K562 (cell line): ENCODE measurements at regions not wholly inside any gene's neighbourhood (a gene's known extent, or its start where the extent isn't known, plus 50 kb on each side); places are given as distances from the start of the nearest gene placed in this dataset.
A peak's percentile ranks its signal among the peaks of the same experiment; 100 is the strongest.

ENCODE experiments used
- ATAC-seq: fragments of 200-7000 bp; cut with Tn5 transposase; 3 replicates; pipeline ENCODE4 v1.9.1; 2020; ENCODE audit warnings: moderate library complexity
- BruUV-seq: library from RNA; stranded (reverse); fragments of 400-500 nt; replicated peaks from 2 replicates; lab custom pipeline; 2021; lab: Mats Ljungman, UMichigan
- CTCF ChIA-PET: fragments of 300-600 bp; formaldehyde crosslinking; extraction: SDS; loops from one replicate; lab custom pipeline; 2021; ENCODE audit warnings: low intra/inter-chr PET ratio; lab: Yijun Ruan, JAX
- POLR2A ChIA-PET: fragments of 300-600, 350-650 bp; sonication (Branson Sonifier 250); formaldehyde crosslinking; extraction: SDS; loops from one replicate; lab custom pipeline; 2021; ENCODE audit warnings: antibody characterized with exemption, inconsistent platforms; lab: Yijun Ruan, JAX
- DNase-seq, 4 experiments: peaks; one replicate each; pipeline versions ENCODE4 v3.0.0 to v3.0.0-alpha.2; 2011 to 2018; ENCODE audit warnings: low spot score in 3 of 4, mixed read lengths in 3 of 4; ENCODE audit errors: extremely low read depth in 1 of 4
- FAIRE-seq: peaks from 2 replicates; lab custom pipeline; 2011; peaks lifted over from hg19 to GRCh38; lab: Jason Lieb, UNC
- H2AFZ ChIP-seq: 2 replicates; pipeline ENCODE4 v1.6.0; 2011; ENCODE audit warnings: low read depth, low read length, control low read depth, inconsistent platforms
- H3K27ac ChIP-seq: fragments of 200-600 bp; 3 replicates; pipeline ENCODE4 v1.8.0; 2011; ENCODE audit warnings: low read depth, mild to moderate bottlenecking, control low read depth, inconsistent platforms, low read length, moderate library complexity, mixed read lengths; ENCODE audit errors: extremely low read depth
- H3K27me3 ChIP-seq, 2 experiments: fragments of 300-600 bp in 1 of 2; 2 replicates in 1 of 2; 3 replicates in 1 of 2; pipeline versions ENCODE4 v1.6.0 to v1.8.0; 2011; ENCODE audit warnings: inconsistent platforms in 2 of 2, low read length in 2 of 2, mild to moderate bottlenecking in 1 of 2, mixed read lengths in 1 of 2, moderate library complexity in 1 of 2; ENCODE audit not compliant: control insufficient read depth in 2 of 2, insufficient read depth in 2 of 2
- H3K36me3 ChIP-seq: fragments of 300-600 bp; 3 replicates; pipeline ENCODE4 v1.8.0; 2011; ENCODE audit warnings: mild to moderate bottlenecking, low read length, inconsistent platforms; ENCODE audit not compliant: control insufficient read depth, insufficient read depth
- H3K4me1 ChIP-seq, 2 experiments: fragments of 200-600 bp in 1 of 2; replicated peaks in 1 of 2; 2 replicates in 1 of 2; 3 replicates in 1 of 2; pipeline versions ENCODE4 v1.5.1 to v1.8.0; 2011; ENCODE audit warnings: inconsistent platforms in 2 of 2, low read length in 2 of 2, mild to moderate bottlenecking in 1 of 2, mixed read lengths in 1 of 2, moderate library complexity in 1 of 2; ENCODE audit not compliant: control insufficient read depth in 2 of 2, insufficient read depth in 2 of 2
- H3K4me2 ChIP-seq: 2 replicates; pipeline ENCODE4 v1.6.1; 2011; ENCODE audit warnings: low read length, control low read depth, inconsistent platforms, mixed read lengths; ENCODE audit not compliant: insufficient read depth
- H3K4me3 ChIP-seq: fragments of 200-600 bp; sonication (generic), shearing (Covaris generic); 2 replicates; pipeline ENCODE4 v1.5.1; 2016; ENCODE audit warnings: control low read depth, inconsistent platforms
- H3K79me2 ChIP-seq: fragments of 200-600 bp; 3 replicates; pipeline ENCODE4 v1.8.0; 2011; ENCODE audit warnings: low read length, inconsistent platforms; ENCODE audit not compliant: control insufficient read depth, insufficient read depth
- H3K9ac ChIP-seq, 2 experiments: 2 replicates each; pipeline versions ENCODE4 v1.6.0 to v1.6.1; 2011; ENCODE audit warnings: low read depth in 2 of 2, low read length in 2 of 2, control low read depth in 1 of 2, inconsistent platforms in 1 of 2, mild to moderate bottlenecking in 1 of 2, mixed read lengths in 1 of 2; ENCODE audit not compliant: insufficient read depth in 1 of 2
- H3K9me1 ChIP-seq: one replicate; pipeline ENCODE4 v1.6.0; 2011; ENCODE audit warnings: inconsistent platforms, mild to moderate bottlenecking, low read length, moderate library complexity; ENCODE audit not compliant: control insufficient read depth, insufficient read depth
- H3K9me3 ChIP-seq: replicated peaks from 2 replicates; pipeline ENCODE4 v1.5.1; 2011; ENCODE audit warnings: low read depth, low read length, inconsistent platforms; ENCODE audit not compliant: control insufficient read depth, insufficient read depth
- H4K20me1 ChIP-seq: replicated peaks from 2 replicates; pipeline ENCODE4 v1.6.1; 2011; ENCODE audit warnings: low read length, inconsistent platforms, mixed read lengths; ENCODE audit not compliant: control insufficient read depth, insufficient read depth
- CTCF ChIP-seq, 3 experiments: IDR thresholded peaks in 2 of 3; conservative IDR thresholded peaks in 1 of 3; 2 replicates each; pipeline ENCODE4 v1.5.1; 2011 to 2012; ENCODE audit warnings: low read length in 3 of 3, mild to moderate bottlenecking in 3 of 3, control low read depth in 2 of 3, improper control_type of control experiment in 1 of 3, inconsistent platforms in 1 of 3, low read depth in 1 of 3, mixed read lengths in 1 of 3, moderate library complexity in 1 of 3; ENCODE audit not compliant: insufficient read depth in 2 of 3
- JUN ChIP-seq, 2 experiments: sonication (generic) in 1 of 2; formaldehyde crosslinking in 1 of 2; IDR thresholded peaks; 2 replicates each; pipeline versions ENCODE4 v1.6.1 to v1.8.0; 2012 to 2022; ENCODE audit warnings: borderline replicate concordance in 2 of 2, mild to moderate bottlenecking in 2 of 2, improper control_type of control experiment in 1 of 2, low read depth in 1 of 2, low read length in 1 of 2, missing genetic modification reagents in 1 of 2
- KDM2B ChIP-seq: fragments of 250-450 bp; sonication (Bioruptor Pico); IDR thresholded peaks from 2 replicates; pipeline ENCODE4 v1.8.0; 2021; ENCODE audit warnings: mild to moderate bottlenecking, moderate library complexity
- RAD21 ChIP-seq, 2 experiments: fragments of 250-450 bp in 1 of 2; fragments of 450-650 bp in 1 of 2; sonication (Bioruptor Pico) in 1 of 2; formaldehyde crosslinking in 1 of 2; IDR thresholded peaks in 1 of 2; conservative IDR thresholded peaks in 1 of 2; 2 replicates each; pipeline versions ENCODE4 v1.4.0 to v1.8.0; 2020 to 2022; ENCODE audit warnings: mild to moderate bottlenecking in 2 of 2, moderate library complexity in 1 of 2
- YBX1 ChIP-seq: fragments of 450-650 bp; IDR thresholded peaks from 2 replicates; pipeline ENCODE4 v1.7.1; 2016; ENCODE audit warnings: mild to moderate bottlenecking
- WGBS: fragments of 100-300 bp; shearing (Covaris generic); methylation state at CpG from one replicate; pipeline ENCODE4 v1.1.6; 2016; ENCODE audit warnings: low coverage, mixed read lengths; ENCODE audit not compliant: insufficient coverage; ENCODE audit errors: missing lambda C conversion rate; 5-methylcytosine and 5-hydroxymethylcytosine counted together
- in situ Hi-C: fragments of 300-500 bp; cut with MboI; formaldehyde crosslinking; loops from 4 replicates; pipeline ENCODE4 v1.15.0; 2018; ENCODE audit warnings: inconsistent platforms, mixed read lengths
- intact Hi-C: fragments of 100-400 bp; cut with micrococcal nuclease; formaldehyde crosslinking; loops from 2 replicates; pipeline ENCODE4 v1.14.2; 2022

GRCh38 chr12:111149299-111149698, 219.6 kb downstream of the PHETA1 start:
- 0% methylated on average over 4 of the region's 4 CpGs for WGBS
- ChIA-PET CTCF (interaction anchor here (0.9 kb wide), 1 partner anchor 149 kb away, joined by 3 read pairs; no protein-coding TSS in a partner anchor), POLR2A (interaction anchor here (0.6 kb wide), 1 partner anchor 1078 kb away, joined by 3 read pairs; no protein-coding TSS in a partner anchor)
- intact Hi-C loops = no loop called here
- Histone ChIP-seq H3K36me3 (no peaks in the 10 kb centered on the region), H3K79me2 (no peaks in the 10 kb centered on the region), H3K9me1 (no peaks in the 10 kb centered on the region), H3K27ac (no peak overlapping the region), H3K9me3 (no peaks in the 10 kb centered on the region), H3K4me2 (no peak overlapping the region), H2AFZ (no peak overlapping the region), H4K20me1 (no peaks in the 10 kb centered on the region; the same call in 1 of the 2 replicates)
- DNase-seq (peak in 1 of 4 experiments; percentile 9), ATAC-seq (no peak)
- no TSS peak for BruUV-seq
- in situ Hi-C loops = no loop called here
- peak; percentile 45 to 54 (median 46) for TF ChIP-seq CTCF (IDR thresholded peaks at IDR 0.05 in 2 of 3, conservative IDR thresholded peaks at IDR 0.05 in 1 of 3; ENCODE audit: insufficient read depth in 2 of 3, low read depth in 1 of 3, low read length in 3 of 3)
- no peak for TF ChIP-seq YBX1
- TF ChIP-seq JUN (IDR thresholded peaks at IDR 0.05; ENCODE audit: borderline replicate concordance, low read depth, low read length) = no peak
- TF ChIP-seq JUN (CRISPR knock-in tag; IDR thresholded peaks at IDR 0.05; ENCODE audit: borderline replicate concordance) = no peak
- TF ChIP-seq KDM2B (CRISPR knock-in tag) = no peak
- 0 out of 4 replicates have a peak, but pooled peaks of 1 of the 2 experiments have one; percentile 30 for TF ChIP-seq RAD21 (CRISPR knock-in tag; conservative IDR thresholded peaks at IDR 0.05 in 1 of 2, IDR thresholded peaks at IDR 0.05 in 1 of 2)
- TF ChIP-seq, all 486 proteins: peak for 2
- Histone ChIP-seq H3K4me3 (no peak overlapping the region), H3K27me3 (peaks cover 26 to 38% of the 10 kb centered on the region in 2 experiments), H3K9ac (no peak overlapping the region), H3K4me1 (no peaks in the 10 kb centered on the region)
- FAIRE-seq = no peak
